Endothelial cell of umbilical vein (primary cell): ENCODE measurements at regions not wholly inside any gene's neighbourhood (a gene's known extent, or its start where the extent isn't known, plus 50 kb on each side); places are given as distances from the start of the nearest gene placed in this dataset.

ENCODE experiments used
- BruUV-seq: library from RNA; stranded (reverse); fragments of 400-500 nt; replicated peaks from 2 replicates; lab custom pipeline; 2021; lab: Mats Ljungman, UMichigan
- CTCF ChIA-PET: fragments of 300-600, 350-600 bp; sonication (Branson Sonifier 250); formaldehyde crosslinking; loops from one replicate; lab custom pipeline; 2021; ENCODE audit warnings: antibody characterized with exemption, inconsistent platforms; lab: Charles Lee
- POLR2A ChIA-PET: fragments of 300-600, 350-600 bp; sonication (Branson Sonifier 250); formaldehyde crosslinking; loops from one replicate; lab custom pipeline; 2021; ENCODE audit warnings: antibody characterized with exemption, inconsistent platforms; lab: Charles Lee
- DNase-seq: peaks from one replicate; pipeline ENCODE4 v3.0.0-alpha.2; 2011; ENCODE audit warnings: low read depth, low spot score
- FAIRE-seq: peaks from 2 replicates; lab custom pipeline; 2011; peaks lifted over from hg19 to GRCh38; lab: Jason Lieb, UNC
- H2AFZ ChIP-seq: 2 replicates; pipeline ENCODE4 v1.6.0; 2012; ENCODE audit warnings: low read depth, low read length, control low read depth, inconsistent platforms
- H3K27ac ChIP-seq: 2 replicates; pipeline ENCODE4 v1.5.1; 2011; ENCODE audit warnings: low read depth, mild to moderate bottlenecking, control low read depth, low read length, moderate library complexity; ENCODE audit not compliant: insufficient read depth
- H3K27me3 ChIP-seq, 2 experiments: 2 replicates each; pipeline versions ENCODE4 v1.6.0 to v1.6.1; 2011; ENCODE audit warnings: low read length in 2 of 2, mixed read lengths in 1 of 2; ENCODE audit not compliant: control insufficient read depth in 2 of 2, insufficient read depth in 2 of 2
- H3K36me3 ChIP-seq, 2 experiments: 2 replicates in 1 of 2; 3 replicates in 1 of 2; pipeline ENCODE4 v1.5.1; 2011; ENCODE audit warnings: low read length in 2 of 2, mild to moderate bottlenecking in 1 of 2, moderate library complexity in 1 of 2; ENCODE audit not compliant: control insufficient read depth in 2 of 2, insufficient read depth in 2 of 2; ENCODE audit errors: extremely low read depth in 1 of 2
- H3K4me1 ChIP-seq: 3 replicates; pipeline ENCODE4 v1.5.1; 2011; ENCODE audit warnings: mild to moderate bottlenecking, low read length; ENCODE audit not compliant: control insufficient read depth, insufficient read depth; ENCODE audit errors: extremely low read depth
- H3K4me2 ChIP-seq: 2 replicates; pipeline ENCODE4 v1.6.1; 2011; ENCODE audit warnings: low read length, control low read depth, mixed read lengths; ENCODE audit not compliant: insufficient read depth
- H3K4me3 ChIP-seq, 3 experiments: fragments of 200-600 bp in 1 of 3; sonication (generic), shearing (Covaris generic) in 1 of 3; replicated peaks in 1 of 3; 2 replicates each; pipeline ENCODE4 v1.5.1; 2011 to 2016; ENCODE audit warnings: control low read depth in 3 of 3, low read length in 3 of 3, mild to moderate bottlenecking in 2 of 3, inconsistent platforms in 1 of 3, low read depth in 1 of 3, moderate library complexity in 1 of 3; ENCODE audit not compliant: insufficient read depth in 1 of 3
- H3K79me2 ChIP-seq: 2 replicates; pipeline ENCODE4 v1.6.0; 2012; ENCODE audit warnings: low read length, inconsistent platforms; ENCODE audit not compliant: control insufficient read depth, insufficient read depth
- H3K9ac ChIP-seq: replicated peaks from 2 replicates; pipeline ENCODE3; 2011; ENCODE audit warnings: low read length, control low read depth; ENCODE audit not compliant: insufficient read depth; ENCODE audit errors: extremely low read depth
- H3K9me1 ChIP-seq: replicated peaks from 3 replicates; pipeline ENCODE4 v1.6.0; 2011; ENCODE audit warnings: mild to moderate bottlenecking, low read length; ENCODE audit not compliant: control insufficient read depth, insufficient read depth; ENCODE audit errors: extremely low read depth
- H3K9me3 ChIP-seq: replicated peaks from 2 replicates; pipeline ENCODE4 v1.5.1; 2012; ENCODE audit warnings: low read length, inconsistent platforms; ENCODE audit not compliant: control insufficient read depth, insufficient read depth
- H4K20me1 ChIP-seq: replicated peaks from 2 replicates; pipeline ENCODE3; 2011; ENCODE audit warnings: mild to moderate bottlenecking, low read length; ENCODE audit not compliant: control insufficient read depth, insufficient read depth; ENCODE audit errors: extremely low read depth
- FOS ChIP-seq: IDR thresholded peaks from 2 replicates; pipeline ENCODE4 v1.6.1; 2011; ENCODE audit warnings: mild to moderate bottlenecking, low read length, moderate library complexity, borderline replicate concordance; ENCODE audit not compliant: insufficient read depth
- GATA2 ChIP-seq: IDR thresholded peaks from 2 replicates; pipeline ENCODE4 v1.7.0; 2011; ENCODE audit warnings: low read depth, mild to moderate bottlenecking, moderate library complexity, mixed read lengths, low read length; ENCODE audit not compliant: insufficient read length, insufficient read depth
- JUN ChIP-seq: IDR thresholded peaks from 2 replicates; pipeline ENCODE4 v1.6.1; 2011; ENCODE audit warnings: borderline replicate concordance, low read depth; ENCODE audit not compliant: insufficient read length, insufficient read depth
- MYC ChIP-seq: IDR thresholded peaks from one replicate; pipeline ENCODE4 v1.6.1; 2011; ENCODE audit warnings: mild to moderate bottlenecking, low read depth, low read length
- POLR2A ChIP-seq: IDR thresholded peaks from 2 replicates; pipeline ENCODE4 v1.6.1; 2012; ENCODE audit warnings: low read depth, mild to moderate bottlenecking, control low read depth, low read length
- POLR2AphosphoS5 ChIP-seq: IDR thresholded peaks from 2 replicates; pipeline ENCODE4 v1.6.1; 2012; ENCODE audit warnings: low read depth, mild to moderate bottlenecking, control low read depth, low read length, moderate library complexity; ENCODE audit not compliant: insufficient read depth
- dilution Hi-C: fragments of 300-500 bp; cut with MboI; formaldehyde crosslinking; loops from one replicate; pipeline ENCODE4 v1.15.0; 2019; ENCODE audit warnings: low sequenced_read_pairs; ENCODE audit not compliant: extremely low pct_ligation_motif_present
- intact Hi-C: fragments of 100-400 bp; cut with micrococcal nuclease; formaldehyde crosslinking; loops from one replicate; pipeline ENCODE4 v1.10.0; 2022
- TF ChIP-seq, protein P1 (sequence below), 2 donors: IDR thresholded peaks; 1 replicate in 1 of 2; 2 replicates in 1 of 2; pipeline ENCODE4 v1.5.1; 2011; ENCODE audit warnings: low read length in 2 of 2, mild to moderate bottlenecking in 2 of 2, moderate library complexity in 2 of 2, control low read depth in 1 of 2, inconsistent platforms in 1 of 2, low read depth in 1 of 2; ENCODE audit not compliant: insufficient read depth in 1 of 2; ENCODE audit errors: extremely low read depth in 1 of 2
- TF ChIP-seq, protein P2 (sequence below): IDR thresholded peaks from 2 replicates; pipeline ENCODE4 v1.6.1; 2011; ENCODE audit not compliant: insufficient read depth, insufficient read length

DNA sequence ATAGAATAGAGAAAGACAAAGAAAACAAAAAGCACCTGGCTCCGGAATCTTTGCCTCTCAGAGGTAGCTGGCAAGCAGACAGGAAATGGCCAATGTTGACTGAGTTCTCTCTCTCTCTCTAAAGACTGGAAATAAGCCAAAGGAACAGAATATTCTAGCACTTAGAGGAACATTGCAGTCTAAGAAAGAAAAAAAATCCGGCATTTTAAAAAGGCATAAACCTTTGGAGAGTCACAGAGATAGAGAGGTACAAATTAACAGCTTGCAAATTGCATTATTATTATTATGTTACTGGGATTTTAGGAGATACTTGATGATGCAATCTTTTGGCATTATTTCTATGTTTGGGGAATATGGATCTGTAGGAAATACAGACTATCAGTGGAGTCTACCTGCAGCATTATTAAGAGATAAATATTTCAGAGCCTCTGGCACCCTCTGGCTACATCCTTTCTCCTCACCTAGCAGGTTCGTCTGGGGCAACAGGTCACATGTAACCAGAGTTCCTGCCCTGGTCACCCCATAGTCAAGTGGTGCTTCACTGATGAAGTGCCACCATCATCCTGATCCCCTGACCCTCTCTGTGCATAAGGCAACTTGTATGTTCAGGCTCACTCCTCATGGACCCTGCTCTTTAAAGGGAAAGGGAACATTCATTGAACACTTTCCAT lies 318.9 kb upstream of the ACVR2A start:
- dilution Hi-C loops, result no loop called here
- ChIA-PET CTCF (no interaction called here), POLR2A (no interaction called here)

DNA sequence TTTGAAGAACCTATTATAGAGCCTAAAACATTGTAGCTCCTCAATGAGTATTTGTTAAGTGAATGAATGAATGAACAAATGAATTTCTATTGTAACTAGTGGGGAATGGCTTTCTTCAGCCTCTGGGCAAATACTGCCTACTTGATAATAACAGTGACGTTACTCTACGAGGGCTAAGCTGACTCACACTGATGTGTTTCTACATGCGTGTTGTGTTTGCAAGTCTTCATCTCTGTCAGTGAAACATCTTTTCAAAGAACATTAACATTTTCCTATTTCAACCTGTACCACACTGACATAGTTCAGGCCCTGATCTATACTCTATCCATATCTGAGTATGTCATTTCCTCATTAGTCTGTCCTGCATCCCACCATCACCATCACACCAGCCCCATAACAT lies 319.9 kb upstream of the ACVR2A start:
- H4K20me1 ChIP-seq, result no peaks in the 10 kb centered on the region
- H2AFZ ChIP-seq, result no peak overlapping the region
- intact Hi-C loops (no loop called here), dilution Hi-C loops (no loop called here)
- no peaks in the 10 kb centered on the region for H3K9me3 ChIP-seq
- H3K4me1 ChIP-seq, result no peaks in the 10 kb centered on the region
- DNase-seq, result no peak
- no TSS peak for BruUV-seq
- no peak overlapping the region for H3K27ac ChIP-seq
- H3K9ac ChIP-seq, result no peak overlapping the region
- no peaks in the 10 kb centered on the region for H3K9me1 ChIP-seq
- no peak for FAIRE-seq
- no peaks in the 10 kb centered on the region for H3K79me2 ChIP-seq
- ChIA-PET POLR2A (no interaction called here), CTCF (no interaction called here)
- H3K36me3 ChIP-seq, result no peaks in the 10 kb centered on the region
- H3K27me3 ChIP-seq, result no peaks in the 10 kb centered on the region
- TF ChIP-seq MYC (no peak), FOS (no peak), GATA2 (no peak), JUN (no peak), POLR2AphosphoS5 (no peak)
- TF ChIP-seq, protein P1, sequence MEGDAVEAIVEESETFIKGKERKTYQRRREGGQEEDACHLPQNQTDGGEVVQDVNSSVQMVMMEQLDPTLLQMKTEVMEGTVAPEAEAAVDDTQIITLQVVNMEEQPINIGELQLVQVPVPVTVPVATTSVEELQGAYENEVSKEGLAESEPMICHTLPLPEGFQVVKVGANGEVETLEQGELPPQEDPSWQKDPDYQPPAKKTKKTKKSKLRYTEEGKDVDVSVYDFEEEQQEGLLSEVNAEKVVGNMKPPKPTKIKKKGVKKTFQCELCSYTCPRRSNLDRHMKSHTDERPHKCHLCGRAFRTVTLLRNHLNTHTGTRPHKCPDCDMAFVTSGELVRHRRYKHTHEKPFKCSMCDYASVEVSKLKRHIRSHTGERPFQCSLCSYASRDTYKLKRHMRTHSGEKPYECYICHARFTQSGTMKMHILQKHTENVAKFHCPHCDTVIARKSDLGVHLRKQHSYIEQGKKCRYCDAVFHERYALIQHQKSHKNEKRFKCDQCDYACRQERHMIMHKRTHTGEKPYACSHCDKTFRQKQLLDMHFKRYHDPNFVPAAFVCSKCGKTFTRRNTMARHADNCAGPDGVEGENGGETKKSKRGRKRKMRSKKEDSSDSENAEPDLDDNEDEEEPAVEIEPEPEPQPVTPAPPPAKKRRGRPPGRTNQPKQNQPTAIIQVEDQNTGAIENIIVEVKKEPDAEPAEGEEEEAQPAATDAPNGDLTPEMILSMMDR (IDR thresholded peaks at IDR 0.05; ENCODE audit: extremely low read depth in 1 of 2, insufficient read depth in 1 of 2, low read depth in 1 of 2, low read length in 2 of 2), result no peak
- TF ChIP-seq, protein P2, sequence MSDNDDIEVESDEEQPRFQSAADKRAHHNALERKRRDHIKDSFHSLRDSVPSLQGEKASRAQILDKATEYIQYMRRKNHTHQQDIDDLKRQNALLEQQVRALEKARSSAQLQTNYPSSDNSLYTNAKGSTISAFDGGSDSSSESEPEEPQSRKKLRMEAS, result no peak
- no peak overlapping the region for H3K4me2 ChIP-seq
- H3K4me3 ChIP-seq, result no peak overlapping the region

More for the DNA sequence above, 318.9 kb upstream of the ACVR2A start:
- Histone ChIP-seq H3K36me3 (no peaks in the 10 kb centered on the region), H3K9me1 (no peaks in the 10 kb centered on the region), H2AFZ (no peak overlapping the region), H4K20me1 (no peaks in the 10 kb centered on the region), H3K9ac (no peak overlapping the region), H3K4me1 (no peaks in the 10 kb centered on the region), H3K4me3 (no peak overlapping the region), H3K27me3 (no peaks in the 10 kb centered on the region), H3K27ac (no peak overlapping the region), H3K9me3 (no peaks in the 10 kb centered on the region), H3K79me2 (no peaks in the 10 kb centered on the region), H3K4me2 (no peak overlapping the region)
- BruUV-seq, result no TSS peak
- DNase-seq, result no peak
- intact Hi-C loops, result no loop called here
- no peak for TF ChIP-seq FOS
- no peak for TF ChIP-seq POLR2A
- FAIRE-seq, result no peak
